ENCODE measurements at regions not wholly inside any gene's neighbourhood (a gene's known extent, or its start where the extent isn't known, plus 50 kb on each side); places are given as distances from the start of the nearest gene placed in this dataset.

GRCh38 chr20:40354880-40355279 lies 334.2 kb downstream of the MAFB start:
- Histone ChIP-seq H2AFZ (ENCODE audit: low read length) (no peak overlapping the region), H3K27ac (ENCODE audit: low read depth, low read length, poor library complexity, severe bottlenecking) (no peak overlapping the region), H4K20me1 (ENCODE audit: insufficient read depth, low read length) (no peaks in the 10 kb centered on the region)

GRCh38 chr20:40343390-40343789 lies 345.6 kb downstream of the MAFB start:
- no peak overlapping the region for H2AFZ ChIP-seq (ENCODE audit: low read length)
- no peaks in the 10 kb centered on the region for H4K20me1 ChIP-seq (ENCODE audit: insufficient read depth, low read length)
- no peaks in the 10 kb centered on the region for H3K79me2 ChIP-seq (ENCODE audit: insufficient read depth, low read length)
- no peaks in the 10 kb centered on the region for H3F3A ChIP-seq (ENCODE audit: insufficient read depth, low read length)
- no peaks in the 10 kb centered on the region for H3K27me3 ChIP-seq (ENCODE audit: insufficient read depth, low read length)
- H3K9me3 ChIP-seq (ENCODE audit: low read length) = no peaks in the 10 kb centered on the region
- no peaks in the 10 kb centered on the region for H3K9me2 ChIP-seq (ENCODE audit: low read depth, low read length)
- TF ChIP-seq EZH2 (IDR thresholded peaks at IDR 0.05; ENCODE audit: borderline replicate concordance, low read length) = no peak
- TF ChIP-seq, protein P1, sequence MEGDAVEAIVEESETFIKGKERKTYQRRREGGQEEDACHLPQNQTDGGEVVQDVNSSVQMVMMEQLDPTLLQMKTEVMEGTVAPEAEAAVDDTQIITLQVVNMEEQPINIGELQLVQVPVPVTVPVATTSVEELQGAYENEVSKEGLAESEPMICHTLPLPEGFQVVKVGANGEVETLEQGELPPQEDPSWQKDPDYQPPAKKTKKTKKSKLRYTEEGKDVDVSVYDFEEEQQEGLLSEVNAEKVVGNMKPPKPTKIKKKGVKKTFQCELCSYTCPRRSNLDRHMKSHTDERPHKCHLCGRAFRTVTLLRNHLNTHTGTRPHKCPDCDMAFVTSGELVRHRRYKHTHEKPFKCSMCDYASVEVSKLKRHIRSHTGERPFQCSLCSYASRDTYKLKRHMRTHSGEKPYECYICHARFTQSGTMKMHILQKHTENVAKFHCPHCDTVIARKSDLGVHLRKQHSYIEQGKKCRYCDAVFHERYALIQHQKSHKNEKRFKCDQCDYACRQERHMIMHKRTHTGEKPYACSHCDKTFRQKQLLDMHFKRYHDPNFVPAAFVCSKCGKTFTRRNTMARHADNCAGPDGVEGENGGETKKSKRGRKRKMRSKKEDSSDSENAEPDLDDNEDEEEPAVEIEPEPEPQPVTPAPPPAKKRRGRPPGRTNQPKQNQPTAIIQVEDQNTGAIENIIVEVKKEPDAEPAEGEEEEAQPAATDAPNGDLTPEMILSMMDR (IDR thresholded peaks at IDR 0.05; ENCODE audit: low read length) = no peak
- no peak overlapping the region for H3K4me2 ChIP-seq (ENCODE audit: low read length)
- no peaks in the 10 kb centered on the region for H3K4me1 ChIP-seq (ENCODE audit: insufficient read depth, low read length, severe bottlenecking)
- no peak overlapping the region for H3K9ac ChIP-seq (ENCODE audit: low read length)
- no peak overlapping the region for H3K4me3 ChIP-seq (ENCODE audit: low read depth, low read length, poor library complexity, severe bottlenecking)
- no peaks in the 10 kb centered on the region for H3K36me3 ChIP-seq (ENCODE audit: insufficient read depth, low read length)
- H3K27ac ChIP-seq (ENCODE audit: low read depth, low read length, poor library complexity, severe bottlenecking) = no peak overlapping the region

More at GRCh38 chr20:40354880-40355279, 334.2 kb downstream of the MAFB start:
- Histone ChIP-seq H3K9me3 (ENCODE audit: low read length) (no peaks in the 10 kb centered on the region), H3K36me3 (ENCODE audit: insufficient read depth, low read length) (no peaks in the 10 kb centered on the region), H3K27me3 (ENCODE audit: insufficient read depth, low read length) (no peaks in the 10 kb centered on the region), H3K9me2 (ENCODE audit: low read depth, low read length) (no peaks in the 10 kb centered on the region), H3K79me2 (ENCODE audit: insufficient read depth, low read length) (no peaks in the 10 kb centered on the region), H3K4me1 (ENCODE audit: insufficient read depth, low read length, severe bottlenecking) (no peaks in the 10 kb centered on the region), H3K4me3 (ENCODE audit: low read depth, low read length, poor library complexity, severe bottlenecking) (no peak overlapping the region), H3K9ac (ENCODE audit: low read length) (no peak overlapping the region), H3K4me2 (ENCODE audit: low read length) (no peak overlapping the region), H3F3A (ENCODE audit: insufficient read depth, low read length) (no peaks in the 10 kb centered on the region)
- TF ChIP-seq EZH2 (IDR thresholded peaks at IDR 0.05; ENCODE audit: borderline replicate concordance, low read length) = no peak
- TF ChIP-seq, protein P1 (IDR thresholded peaks at IDR 0.05; ENCODE audit: low read length) = no peak

DNA sequence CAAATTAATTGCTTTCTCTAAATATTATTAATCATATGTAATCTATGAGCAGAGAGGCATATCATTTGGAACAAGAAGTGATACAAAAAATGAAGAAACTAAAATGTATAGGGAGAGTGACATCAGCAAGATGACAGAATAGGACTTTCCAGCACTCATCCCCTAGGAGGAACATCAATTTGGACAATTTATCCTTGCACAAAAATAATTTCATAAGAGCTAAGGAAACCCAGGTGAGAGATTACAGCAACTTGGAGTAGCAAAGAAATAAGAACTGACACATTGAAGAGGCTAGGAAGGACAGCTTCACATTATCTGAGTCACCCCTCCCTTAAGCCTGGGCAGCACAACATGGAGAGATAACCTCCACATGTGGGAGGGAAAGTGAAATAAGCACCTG lies 347.5 kb downstream of the MAFB start:
- TF ChIP-seq, protein P1 (IDR thresholded peaks at IDR 0.05; ENCODE audit: low read length) = no peak
- TF ChIP-seq EZH2 (IDR thresholded peaks at IDR 0.05; ENCODE audit: borderline replicate concordance, low read length) = no peak
- Histone ChIP-seq H3F3A (ENCODE audit: insufficient read depth, low read length) (no peaks in the 10 kb centered on the region), H4K20me1 (ENCODE audit: insufficient read depth, low read length) (no peaks in the 10 kb centered on the region), H2AFZ (ENCODE audit: low read length) (no peak overlapping the region), H3K27me3 (ENCODE audit: insufficient read depth, low read length) (no peaks in the 10 kb centered on the region; the same call in 1 of the 2 replicates), H3K4me1 (ENCODE audit: insufficient read depth, low read length, severe bottlenecking) (no peaks in the 10 kb centered on the region), H3K36me3 (ENCODE audit: insufficient read depth, low read length) (no peaks in the 10 kb centered on the region), H3K79me2 (ENCODE audit: insufficient read depth, low read length) (no peaks in the 10 kb centered on the region), H3K4me3 (ENCODE audit: low read depth, low read length, poor library complexity, severe bottlenecking) (no peak overlapping the region), H3K9me3 (ENCODE audit: low read length) (no peaks in the 10 kb centered on the region), H3K4me2 (ENCODE audit: low read length) (no peak overlapping the region), H3K27ac (ENCODE audit: low read depth, low read length, poor library complexity, severe bottlenecking) (no peak overlapping the region), H3K9ac (ENCODE audit: low read length) (no peak overlapping the region), H3K9me2 (ENCODE audit: low read depth, low read length) (no peaks in the 10 kb centered on the region)
